ENCODE measurements at regions not wholly inside any gene's neighbourhood (a gene's known extent, or its start where the extent isn't known, plus 50 kb on each side); places are given as distances from the start of the nearest gene placed in this dataset.

DNA sequence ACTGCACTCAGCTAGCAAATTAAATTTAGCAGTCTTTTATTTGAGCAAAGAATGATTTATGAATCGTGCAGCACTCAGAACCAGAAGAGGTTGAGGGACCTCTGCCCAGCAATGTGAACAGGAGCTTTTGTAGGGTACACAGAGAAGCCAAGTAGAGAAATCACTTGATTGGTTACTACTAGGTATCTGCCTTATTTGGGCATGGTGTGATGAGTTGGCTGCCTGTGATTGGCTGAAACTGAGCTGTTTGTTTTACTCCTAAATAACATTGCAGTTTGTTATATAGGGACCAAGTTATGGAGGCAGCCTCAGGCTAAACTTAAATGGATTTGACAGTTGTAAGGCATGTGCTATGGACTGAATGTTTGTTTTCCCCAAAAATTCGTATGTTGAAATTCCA lies 122.5 kb downstream of the RDH14 start:
- TF ChIP-seq POLR2A (IDR thresholded peaks at IDR 0.05) = no peak
- TF ChIP-seq EP300 (IDR thresholded peaks at IDR 0.05) = no peak
- TF ChIP-seq, protein P1, sequence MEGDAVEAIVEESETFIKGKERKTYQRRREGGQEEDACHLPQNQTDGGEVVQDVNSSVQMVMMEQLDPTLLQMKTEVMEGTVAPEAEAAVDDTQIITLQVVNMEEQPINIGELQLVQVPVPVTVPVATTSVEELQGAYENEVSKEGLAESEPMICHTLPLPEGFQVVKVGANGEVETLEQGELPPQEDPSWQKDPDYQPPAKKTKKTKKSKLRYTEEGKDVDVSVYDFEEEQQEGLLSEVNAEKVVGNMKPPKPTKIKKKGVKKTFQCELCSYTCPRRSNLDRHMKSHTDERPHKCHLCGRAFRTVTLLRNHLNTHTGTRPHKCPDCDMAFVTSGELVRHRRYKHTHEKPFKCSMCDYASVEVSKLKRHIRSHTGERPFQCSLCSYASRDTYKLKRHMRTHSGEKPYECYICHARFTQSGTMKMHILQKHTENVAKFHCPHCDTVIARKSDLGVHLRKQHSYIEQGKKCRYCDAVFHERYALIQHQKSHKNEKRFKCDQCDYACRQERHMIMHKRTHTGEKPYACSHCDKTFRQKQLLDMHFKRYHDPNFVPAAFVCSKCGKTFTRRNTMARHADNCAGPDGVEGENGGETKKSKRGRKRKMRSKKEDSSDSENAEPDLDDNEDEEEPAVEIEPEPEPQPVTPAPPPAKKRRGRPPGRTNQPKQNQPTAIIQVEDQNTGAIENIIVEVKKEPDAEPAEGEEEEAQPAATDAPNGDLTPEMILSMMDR (IDR thresholded peaks at IDR 0.05) = no peak

All from ovary (tissue), 3 donors.